Stimulated activated CD4-positive, alpha-beta T cell treated with anti-CD3 and anti-CD28 coated beads, Interleukin-12 subunit alpha, Interleukin-12 subunit beta, amount 100 ng/mL, for 48 hours (primary cell): ENCODE measurements at regions not wholly inside any gene's neighbourhood (a gene's known extent, or its start where the extent isn't known, plus 50 kb on each side); places are given as distances from the start of the nearest gene placed in this dataset.
"Not testable (repeated sequence)": the region's sequence is repeated elsewhere in the genome, so short reads cannot be mapped to it uniquely, and the experiment has no call there.

Source experiments
- DNase-seq, 3 donors: peaks; one replicate each; pipeline ENCODE4 v3.0.0-alpha.2; 2020; ENCODE audit warnings: low read depth in 2 of 3, low spot score in 1 of 3

GRCh38 chr1:66455446-66455845 lies 78.5 kb upstream of the SGIP1 start:
- DNase-seq, result no peak

DNA sequence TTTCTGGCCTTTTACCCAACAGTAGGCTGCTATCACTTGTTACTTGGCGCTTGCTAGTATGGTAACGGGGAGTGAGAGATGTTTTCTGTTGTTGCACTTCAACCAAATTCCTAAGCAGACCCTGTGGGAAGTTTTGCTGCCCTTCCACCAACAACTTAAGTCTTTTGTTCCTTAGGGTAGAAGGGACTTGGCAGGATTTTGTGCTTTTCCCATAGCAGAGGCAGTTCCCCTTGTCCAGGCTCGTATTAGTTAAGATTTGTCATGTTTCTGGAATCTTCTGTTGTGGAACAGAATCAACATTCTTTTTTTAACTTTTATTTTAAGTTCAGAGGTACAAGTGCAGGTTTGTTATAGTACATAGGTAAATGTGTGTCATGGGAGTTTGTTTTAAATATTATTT lies 73.2 kb upstream of the SGIP1 start:
- no peak for DNase-seq

GRCh38 chr1:66462313-66462712 lies 71.6 kb upstream of the SGIP1 start:
- DNase-seq, result no peak

DNA sequence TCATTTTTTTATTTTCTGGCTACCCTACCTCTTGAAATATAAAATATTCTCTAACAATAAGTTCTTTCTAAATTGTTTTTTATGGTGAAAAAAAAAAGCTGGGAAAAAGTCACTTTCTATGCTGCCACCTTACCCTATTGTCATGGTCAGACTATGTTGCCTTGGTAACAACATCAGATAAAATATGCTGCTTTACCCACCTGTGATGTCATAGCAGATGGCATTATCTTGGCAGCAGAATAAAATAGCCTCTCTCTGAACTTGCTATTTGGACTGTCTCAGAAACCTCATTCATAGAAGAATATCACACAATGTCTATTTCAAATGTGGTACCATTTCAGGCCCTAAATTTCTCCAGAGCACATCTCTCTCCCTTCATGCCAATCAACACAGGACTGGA lies 69.6 kb upstream of the SGIP1 start:
- no peak for DNase-seq

DNA sequence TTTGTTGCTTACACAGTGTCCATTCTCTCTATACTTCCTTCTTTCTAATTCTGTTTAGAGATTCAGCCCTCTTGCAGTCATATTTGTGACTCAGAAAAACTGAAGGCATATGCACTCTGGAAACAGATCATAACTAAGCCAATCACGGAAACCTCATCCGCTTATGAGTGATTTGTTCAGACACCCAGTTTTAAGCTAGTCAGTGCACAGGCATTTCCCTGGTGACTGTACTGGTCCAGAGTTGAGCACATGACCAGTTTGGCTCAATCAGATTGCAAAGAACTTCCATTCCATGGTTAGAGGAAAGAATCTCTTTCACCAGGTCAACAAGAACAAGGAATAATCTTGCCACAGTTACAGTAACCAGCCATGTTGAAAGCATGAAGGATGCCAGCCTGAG lies 69.2 kb upstream of the SGIP1 start:
- DNase-seq, result no peak

DNA sequence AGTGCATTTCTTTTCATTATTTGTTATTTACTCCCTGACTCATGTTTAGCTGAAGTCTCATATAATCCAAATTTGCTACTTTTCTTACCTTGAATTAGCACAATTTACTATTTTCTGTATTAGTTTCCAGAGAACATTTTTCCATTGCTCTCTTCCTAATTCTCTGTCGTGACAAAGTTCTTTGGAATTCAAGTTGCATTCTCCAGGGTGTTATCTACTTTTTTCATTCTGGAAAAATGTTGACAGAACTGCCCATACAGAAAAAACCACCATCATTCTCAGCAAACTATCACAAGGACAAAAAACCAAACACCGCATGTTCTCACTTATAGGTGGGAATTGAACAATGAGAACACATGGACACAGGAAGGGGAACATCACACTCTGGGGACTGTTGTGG lies 67.3 kb upstream of the SGIP1 start:
- DNase-seq, result not testable (repeated sequence)

GRCh38 chr1:66468722-66469121 lies 65.2 kb upstream of the SGIP1 start:
- DNase-seq, result no peak

GRCh38 chr1:66475940-66476339 lies 58.0 kb upstream of the SGIP1 start:
- no peak for DNase-seq

GRCh38 chr1:66476774-66477173 lies 57.2 kb upstream of the SGIP1 start:
- no peak for DNase-seq

- DNase-seq, result no peak
Observed at GRCh38 chr1:66478116-66478515, 55.8 kb upstream of the SGIP1 start.

GRCh38 chr1:66480162-66480561 lies 53.8 kb upstream of the SGIP1 start:
- DNase-seq, result no peak

GRCh38 chr1:66481215-66481614 lies 52.7 kb upstream of the SGIP1 start:
- DNase-seq, result not testable (repeated sequence)
